ENCODE measurements at regions not wholly inside any gene's neighbourhood (a gene's known extent, or its start where the extent isn't known, plus 50 kb on each side); places are given as distances from the start of the nearest gene placed in this dataset.

DNA sequence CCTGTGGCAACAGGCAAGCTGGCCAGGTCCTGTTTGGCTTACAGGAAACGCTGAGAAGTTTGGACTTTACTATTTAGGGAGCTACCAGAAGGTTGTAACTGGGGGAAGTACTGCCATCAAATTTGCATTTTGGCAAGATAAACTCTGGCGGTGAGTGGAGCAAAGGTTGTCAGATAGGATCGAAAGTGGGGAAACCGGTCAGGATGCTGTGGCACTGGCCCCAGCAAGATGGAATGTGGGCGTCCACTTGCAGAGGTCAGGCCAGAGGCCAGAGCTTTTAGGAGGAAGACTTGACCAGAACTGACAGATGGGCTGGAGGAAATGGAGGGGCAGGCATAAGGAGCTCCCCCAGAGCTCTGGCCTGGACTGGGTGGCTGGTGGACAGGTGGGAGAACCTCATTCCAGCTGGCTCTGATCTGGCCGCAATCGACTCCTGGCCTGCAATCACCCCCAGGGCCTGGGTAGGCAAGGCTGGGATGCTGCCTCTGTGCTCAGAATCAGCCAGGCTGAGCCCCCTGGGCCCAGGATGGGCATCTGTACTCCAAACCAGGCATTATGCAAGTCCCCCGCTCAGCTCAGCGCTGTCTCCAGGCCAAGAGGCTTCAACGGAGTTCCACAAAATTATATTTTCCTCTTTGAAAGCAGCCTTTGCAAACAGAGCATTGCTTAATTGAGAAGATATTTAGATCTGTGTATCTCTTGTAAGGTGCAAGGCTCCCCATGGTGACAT is 178.3 kb upstream of the NECTIN1 start:
- DNase-seq (ENCODE audit: low spot score): peak; percentile 82

DNA sequence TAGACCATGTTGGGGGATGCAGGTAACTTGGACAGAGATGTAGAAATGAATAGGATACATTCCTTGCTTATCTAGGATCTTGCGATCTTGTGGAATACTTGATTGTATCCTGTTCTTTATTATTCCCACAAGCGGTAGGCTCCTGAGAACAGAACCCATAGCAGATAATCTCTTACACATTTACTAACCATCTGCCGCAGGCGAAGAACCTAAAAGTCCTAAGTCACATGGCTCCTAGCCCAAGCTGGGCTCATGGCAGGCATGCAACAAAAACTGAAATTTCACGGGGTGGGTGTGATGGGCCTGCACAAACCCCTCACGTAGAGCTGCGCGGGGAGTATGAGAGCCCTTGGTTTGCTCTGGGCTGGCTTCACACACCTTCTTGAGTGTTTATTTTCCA is 177.4 kb upstream of the NECTIN1 start:
- DNase-seq (ENCODE audit: low spot score): no peak

DNA sequence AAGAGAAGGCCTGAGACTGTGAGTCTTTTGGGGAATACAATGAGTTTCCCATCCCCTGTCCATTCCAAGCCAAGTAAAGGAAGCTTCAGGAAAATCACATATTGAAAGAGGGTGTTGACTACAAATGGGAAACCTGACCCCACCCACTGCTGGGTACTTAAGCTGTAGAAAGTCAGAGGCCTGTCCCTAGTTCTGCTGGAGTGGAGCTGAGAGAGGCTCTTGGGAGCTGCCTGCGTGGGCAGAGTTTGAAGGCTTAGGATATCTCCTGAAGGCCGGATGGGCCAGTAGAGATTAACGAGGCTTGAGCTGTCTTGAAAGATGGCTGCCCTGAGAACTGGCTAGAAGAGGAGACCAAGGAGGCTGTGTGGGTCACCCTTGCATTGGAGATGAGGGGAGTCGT is 176.2 kb upstream of the NECTIN1 start:
- no peak for DNase-seq (ENCODE audit: low spot score)

DNA sequence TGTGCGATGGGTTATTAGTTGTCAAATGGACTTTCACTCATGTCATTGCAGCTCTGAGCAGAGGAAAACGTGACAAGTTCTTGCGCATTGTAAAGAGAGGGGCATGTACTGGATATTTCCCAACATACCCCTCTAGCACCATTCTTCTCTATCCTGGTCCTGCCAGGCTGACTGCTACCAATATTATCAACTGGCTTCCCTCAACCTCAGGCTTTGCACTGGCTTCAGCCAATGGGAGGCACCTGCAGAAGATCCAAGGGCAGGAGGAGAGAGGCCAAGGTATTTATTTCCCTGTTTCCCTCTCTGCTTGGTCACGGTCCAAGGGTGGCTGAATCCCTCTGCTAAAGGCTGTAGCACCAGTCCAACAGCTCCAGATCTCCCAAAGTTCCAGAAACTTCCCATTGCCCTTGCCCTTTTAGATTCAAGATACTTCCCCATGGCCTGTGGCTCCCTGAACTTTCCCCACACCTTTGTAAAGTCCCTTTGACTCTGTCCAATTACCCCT is 175.6 kb upstream of the NECTIN1 start:
- DNase-seq (ENCODE audit: low spot score): no peak

DNA sequence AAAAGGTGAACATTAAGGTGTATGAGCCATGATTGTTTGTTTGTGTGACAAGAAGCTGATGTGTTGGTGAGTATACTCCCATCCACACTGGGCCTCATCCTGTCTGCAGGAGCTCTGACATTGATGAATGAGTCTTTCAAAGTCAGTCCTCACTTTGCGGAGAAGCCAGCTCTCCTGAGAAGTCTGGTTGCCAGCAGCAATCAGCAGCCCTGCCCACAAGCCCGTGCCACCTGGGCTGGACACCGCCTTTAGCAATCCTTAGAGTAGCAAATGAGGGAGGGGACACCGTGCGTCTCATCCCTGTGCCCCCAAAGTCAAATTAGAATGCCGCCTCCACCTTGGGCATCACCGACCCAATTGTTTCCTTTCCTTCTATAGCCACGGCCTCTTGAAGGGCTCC is 174.8 kb upstream of the NECTIN1 start:
- no peak for DNase-seq (ENCODE audit: low spot score)

DNA sequence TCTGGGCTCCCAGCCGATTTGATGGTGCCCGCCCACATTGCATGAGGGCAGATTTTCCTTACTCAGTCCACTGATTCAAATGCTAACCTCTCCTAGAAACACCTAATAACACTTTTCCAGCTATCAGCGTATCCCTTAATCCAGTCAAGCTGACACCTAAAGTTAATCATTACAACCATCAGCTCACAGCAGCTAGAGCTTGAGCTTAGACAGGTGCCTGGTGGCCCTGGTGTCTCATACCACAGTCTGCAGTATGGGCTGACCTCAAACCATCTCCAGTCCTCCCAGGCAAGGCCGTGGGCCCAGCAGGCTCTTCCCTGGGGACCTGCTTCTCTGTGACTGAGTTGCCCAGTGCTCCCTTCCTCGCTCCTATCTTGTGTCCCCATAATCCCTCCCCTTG is 174.4 kb upstream of the NECTIN1 start:
- no peak for DNase-seq (ENCODE audit: low spot score)

- no peak for DNase-seq (ENCODE audit: low spot score)
These were observed 173.7 kb upstream of the NECTIN1 start for GRCh38 chr11:119902656-119903231.

- DNase-seq (ENCODE audit: low spot score): no peak
These were observed 172.9 kb upstream of the NECTIN1 start for GRCh38 chr11:119901657-119902577.

GRCh38 chr11:119899997-119900396 is 171.0 kb upstream of the NECTIN1 start:
- DNase-seq (ENCODE audit: low spot score): no peak

DNA sequence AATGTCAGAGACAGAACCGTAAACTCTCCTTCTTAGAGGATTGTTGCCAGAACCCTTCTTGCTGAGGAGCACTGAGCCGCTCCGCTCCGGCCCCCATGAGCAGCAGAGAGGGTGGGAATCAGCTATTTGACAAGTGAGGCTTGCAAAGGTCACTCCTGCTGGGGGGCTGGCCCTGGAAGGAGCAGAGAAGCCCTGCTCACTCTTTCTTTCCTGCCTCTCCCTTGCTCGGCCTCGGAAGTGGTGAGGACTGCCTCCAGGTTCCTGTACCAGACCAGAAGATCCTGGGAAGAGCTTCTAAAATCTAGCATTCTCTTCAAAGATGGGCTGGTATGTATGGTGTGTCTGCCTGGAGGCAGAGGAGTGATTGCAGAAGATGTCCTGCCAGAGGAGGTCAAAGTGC is 168.6 kb upstream of the NECTIN1 start:
- no peak for DNase-seq (ENCODE audit: low spot score)

DNA sequence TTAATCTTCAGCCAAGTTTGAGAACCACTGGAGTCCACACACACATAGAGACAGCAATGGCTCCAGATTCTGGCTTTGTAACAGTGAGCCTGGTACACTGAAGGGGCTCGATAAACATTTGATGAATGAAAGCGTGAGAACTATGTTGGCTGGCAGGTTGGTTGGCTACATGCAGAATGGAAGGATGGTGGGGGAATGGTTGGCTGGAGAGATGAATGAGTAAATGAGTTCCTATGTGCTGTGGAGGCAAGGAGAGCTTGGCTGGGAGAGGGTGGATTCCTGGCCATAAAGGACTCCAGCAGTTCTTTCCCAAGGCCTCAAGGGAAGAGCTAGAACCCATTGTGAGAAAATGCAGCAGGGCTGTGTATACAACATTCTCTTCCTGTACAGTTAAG is 168.0 kb upstream of the NECTIN1 start:
- no peak for DNase-seq (ENCODE audit: low spot score)

DNA sequence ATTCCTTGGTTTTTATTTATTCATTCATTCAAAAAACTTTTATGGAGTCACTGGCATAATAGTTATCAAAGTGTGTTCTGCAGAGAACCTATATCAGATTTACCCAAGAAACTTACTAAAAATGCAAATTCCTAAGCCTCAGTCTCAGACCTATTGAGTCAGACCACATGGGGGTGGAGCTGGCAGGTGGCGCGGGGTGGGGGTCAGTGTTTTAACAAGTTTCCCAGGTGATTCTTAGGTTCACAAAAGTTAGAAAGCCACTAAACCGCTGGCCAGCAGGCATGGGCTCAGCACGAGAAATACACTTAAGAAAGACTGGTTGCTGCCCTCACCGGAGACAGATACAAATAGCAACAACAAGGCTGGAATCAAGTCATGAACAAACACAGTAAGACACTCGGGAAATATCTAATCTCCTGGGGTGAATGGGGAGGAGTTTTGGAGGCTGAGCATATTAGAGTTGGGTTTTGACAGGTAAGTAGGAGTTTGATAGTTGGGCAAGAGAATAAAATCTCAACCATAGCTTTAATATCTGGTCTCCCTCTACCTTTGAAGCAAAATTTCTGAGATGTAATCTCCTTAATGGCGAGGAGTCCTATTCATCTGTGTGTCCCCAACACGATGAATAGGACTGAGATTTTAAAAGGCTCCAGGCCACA is 167.5 kb upstream of the NECTIN1 start:
- no peak for DNase-seq (ENCODE audit: low spot score)

GRCh38 chr11:119895981-119896380 is 167.0 kb upstream of the NECTIN1 start:
- no peak for DNase-seq (ENCODE audit: low spot score)

DNA sequence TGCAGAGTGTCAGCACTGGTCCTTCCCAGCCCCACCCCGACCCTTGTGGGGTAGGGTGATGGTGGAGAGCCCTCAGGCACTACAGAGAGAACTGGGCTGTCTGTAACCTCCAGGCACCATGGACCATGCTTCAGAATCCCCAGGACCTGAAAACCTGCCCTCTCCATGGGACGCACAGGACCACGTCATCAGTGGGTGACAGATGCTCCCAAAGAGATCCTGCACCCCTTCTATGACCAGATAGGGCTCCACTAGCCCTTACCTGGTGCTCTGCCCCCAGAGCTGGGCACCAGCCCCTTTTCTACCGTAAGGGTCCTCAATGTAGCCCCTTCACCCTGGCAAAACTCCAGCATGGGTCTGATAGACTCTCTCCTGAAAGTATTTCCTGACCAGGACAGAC is 165.9 kb upstream of the NECTIN1 start:
- DNase-seq (ENCODE audit: low spot score): no peak

- DNase-seq (ENCODE audit: low spot score): no peak
These were observed 163.4 kb upstream of the NECTIN1 start for GRCh38 chr11:119892311-119892808.

DNA sequence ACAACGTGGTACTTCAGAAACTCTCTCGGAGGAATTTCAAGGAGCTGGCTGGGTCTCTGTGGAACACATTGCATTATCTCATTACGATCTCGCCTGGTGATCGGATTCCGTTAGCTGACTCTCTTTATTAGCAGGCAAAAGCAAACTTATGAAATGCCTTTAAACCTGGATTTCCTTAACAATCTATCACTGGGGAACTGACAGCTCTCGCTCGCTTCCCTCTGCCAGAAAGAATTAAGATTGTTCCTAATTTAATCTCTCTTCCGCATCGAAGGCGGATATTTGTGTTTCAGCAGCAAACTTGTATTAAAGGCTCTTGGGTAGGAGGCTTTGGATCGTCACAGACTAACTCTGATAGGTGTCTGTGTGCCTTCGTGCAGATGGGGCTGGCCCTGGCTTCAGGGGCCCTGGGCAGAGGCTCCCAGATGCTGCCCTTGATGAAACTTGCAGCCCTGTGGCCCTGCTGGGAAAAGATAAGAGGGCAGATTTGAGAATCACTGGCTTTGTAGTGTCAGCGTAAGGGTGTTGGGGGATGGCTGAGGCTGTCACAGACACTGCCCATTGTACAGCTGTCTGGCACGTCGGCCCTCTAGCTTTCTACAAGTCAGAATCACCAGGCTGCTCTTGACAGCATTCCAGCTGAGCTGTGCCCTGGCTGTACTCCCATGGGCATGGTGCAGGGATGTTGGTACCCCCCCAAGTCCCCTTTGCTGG is 162.2 kb upstream of the NECTIN1 start:
- no peak for DNase-seq (ENCODE audit: low spot score)

DNA sequence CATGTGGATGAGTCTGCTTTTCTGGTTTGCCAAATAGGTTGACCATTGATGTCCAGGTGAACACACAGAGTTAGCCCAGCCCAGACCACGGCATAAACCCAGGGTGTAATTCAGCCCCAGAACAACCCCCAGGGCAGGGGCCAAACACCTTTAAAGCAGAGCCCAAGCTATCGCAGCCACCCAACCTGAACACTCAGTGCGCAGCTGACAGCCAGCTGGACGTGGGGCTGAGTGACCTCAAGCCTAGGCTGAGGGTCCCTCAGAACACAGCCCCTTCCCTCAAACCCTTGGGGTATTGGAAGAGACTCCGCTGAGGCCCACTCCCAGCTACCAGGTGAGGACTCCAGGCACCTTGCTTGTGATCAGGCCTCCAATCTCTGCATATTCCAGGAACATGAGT is 161.5 kb upstream of the NECTIN1 start:
- DNase-seq (ENCODE audit: low spot score): no peak

- DNase-seq (ENCODE audit: low spot score): no peak
These were observed 160.8 kb upstream of the NECTIN1 start for GRCh38 chr11:119889728-119890280.

DNA sequence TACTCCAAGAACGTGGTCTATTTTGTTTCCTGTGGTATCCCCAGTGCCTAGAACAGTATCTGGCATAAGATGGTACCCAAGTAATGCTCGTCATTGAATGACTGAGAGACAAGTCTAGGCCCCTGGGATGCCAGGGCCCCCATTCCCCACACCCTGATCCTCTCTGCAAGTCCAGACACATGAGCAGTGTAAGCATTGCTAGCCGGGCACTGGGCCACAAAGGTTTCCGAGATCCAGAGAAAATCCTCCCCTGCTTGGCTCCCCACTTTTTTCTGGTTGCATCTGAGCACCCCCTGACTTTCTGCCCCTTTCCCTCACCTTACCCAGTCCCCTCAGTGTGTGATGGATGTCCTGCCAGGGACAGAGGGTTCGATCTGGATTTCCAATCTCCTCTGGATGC is 160.1 kb upstream of the NECTIN1 start:
- DNase-seq (ENCODE audit: low spot score): no peak

DNA sequence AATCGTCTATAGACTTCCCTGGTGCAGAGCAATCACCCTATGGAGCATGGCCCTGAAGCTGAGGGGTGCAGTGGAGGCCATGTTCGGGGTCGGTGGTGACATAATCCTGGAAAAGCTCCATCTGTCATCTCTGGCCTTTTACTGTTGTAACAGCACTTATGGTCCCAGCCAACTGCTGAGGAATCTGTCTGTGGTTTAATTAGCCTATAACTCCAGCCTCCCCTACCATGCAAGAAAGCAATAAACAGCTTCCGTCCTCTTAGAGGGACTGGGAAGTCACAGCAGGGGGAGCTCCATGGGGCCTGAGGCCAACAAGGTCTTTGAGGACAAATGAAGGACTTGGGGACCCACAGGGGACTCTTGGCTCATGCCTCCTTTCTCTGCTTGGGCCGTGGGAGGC is 159.1 kb upstream of the NECTIN1 start:
- no peak for DNase-seq (ENCODE audit: low spot score)

Measured in HT-29 (cell line).